ENCODE measurements at regions not wholly inside any gene's neighbourhood (a gene's known extent, or its start where the extent isn't known, plus 50 kb on each side); places are given as distances from the start of the nearest gene placed in this dataset.

DNA sequence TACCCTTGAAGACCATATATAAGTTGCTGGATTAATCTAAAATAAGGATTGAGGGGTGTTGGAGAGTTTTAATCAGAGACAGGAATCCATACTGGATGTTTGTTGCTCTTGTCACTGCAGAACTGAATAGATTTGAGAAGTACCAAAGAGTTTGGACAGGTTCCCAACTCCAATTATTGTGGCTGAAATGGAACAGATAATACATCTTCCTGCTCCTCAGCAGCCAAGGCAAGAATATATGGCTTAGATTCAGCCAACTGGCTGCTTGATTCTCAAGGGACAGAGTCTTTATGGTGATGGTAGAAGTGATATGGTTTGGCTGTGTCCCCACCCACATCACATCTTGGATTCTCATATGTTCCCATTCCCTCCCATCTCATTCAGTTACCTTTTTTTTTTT is 97.0 kb upstream of the PDHA2 start:
- no peak for TF ChIP-seq FOXK2 (IDR thresholded peaks at IDR 0.05)
- no peak for TF ChIP-seq POLR2A (IDR thresholded peaks at IDR 0.05; ENCODE audit: low read depth, low read length)
- TF ChIP-seq POLR2AphosphoS5 (IDR thresholded peaks at IDR 0.05; ENCODE audit: low read length) = no peak
- TF ChIP-seq, protein P1, sequence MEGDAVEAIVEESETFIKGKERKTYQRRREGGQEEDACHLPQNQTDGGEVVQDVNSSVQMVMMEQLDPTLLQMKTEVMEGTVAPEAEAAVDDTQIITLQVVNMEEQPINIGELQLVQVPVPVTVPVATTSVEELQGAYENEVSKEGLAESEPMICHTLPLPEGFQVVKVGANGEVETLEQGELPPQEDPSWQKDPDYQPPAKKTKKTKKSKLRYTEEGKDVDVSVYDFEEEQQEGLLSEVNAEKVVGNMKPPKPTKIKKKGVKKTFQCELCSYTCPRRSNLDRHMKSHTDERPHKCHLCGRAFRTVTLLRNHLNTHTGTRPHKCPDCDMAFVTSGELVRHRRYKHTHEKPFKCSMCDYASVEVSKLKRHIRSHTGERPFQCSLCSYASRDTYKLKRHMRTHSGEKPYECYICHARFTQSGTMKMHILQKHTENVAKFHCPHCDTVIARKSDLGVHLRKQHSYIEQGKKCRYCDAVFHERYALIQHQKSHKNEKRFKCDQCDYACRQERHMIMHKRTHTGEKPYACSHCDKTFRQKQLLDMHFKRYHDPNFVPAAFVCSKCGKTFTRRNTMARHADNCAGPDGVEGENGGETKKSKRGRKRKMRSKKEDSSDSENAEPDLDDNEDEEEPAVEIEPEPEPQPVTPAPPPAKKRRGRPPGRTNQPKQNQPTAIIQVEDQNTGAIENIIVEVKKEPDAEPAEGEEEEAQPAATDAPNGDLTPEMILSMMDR (IDR thresholded peaks at IDR 0.05 in 2 of 3, conservative IDR thresholded peaks at IDR 0.05 in 1 of 3; ENCODE audit: control insufficient read depth in 2 of 3, extremely low read depth in 1 of 3, insufficient read depth in 1 of 3, low read depth in 3 of 3, low read length in 3 of 3) = no peak
- no peak for TF ChIP-seq KAT2A (conservative IDR thresholded peaks at IDR 0.05; ENCODE audit: control insufficient read depth, low read depth, low read length)
- no peak for TF ChIP-seq NR2C1 (IDR thresholded peaks at IDR 0.05)
- no peak for TF ChIP-seq MYB (IDR thresholded peaks at IDR 0.05; ENCODE audit: borderline replicate concordance, low read depth, low read length)

All from GM12878 (cell line).